Vagina (tissue), 2 donors: ENCODE measurements at regions not wholly inside any gene's neighbourhood (a gene's known extent, or its start where the extent isn't known, plus 50 kb on each side); places are given as distances from the start of the nearest gene placed in this dataset.

Experiments used
- POLR2A ChIP-seq, 2 donors: fragments of 450-650 bp; IDR thresholded peaks; one replicate each; pipeline ENCODE4 v1.6.1; 2017; ENCODE audit warnings: antibody characterized with exemption in 2 of 2, mild to moderate bottlenecking in 2 of 2, moderate library complexity in 2 of 2
- POLR2AphosphoS5 ChIP-seq, 2 donors: sonication (generic); formaldehyde crosslinking; IDR thresholded peaks; one replicate each; pipeline ENCODE4 v1.9.0; 2017; ENCODE audit warnings: antibody characterized with exemption in 2 of 2, mild to moderate bottlenecking in 2 of 2, low read depth in 1 of 2; ENCODE audit not compliant: insufficient read depth in 1 of 2
- TF ChIP-seq, protein P1 (sequence below), 3 experiments: fragments of 450-650 bp in 2 of 3; fragments of 200-600 bp in 1 of 3; sonication (generic) in 1 of 3; IDR thresholded peaks; one replicate each; pipeline ENCODE4 v1.5.1; 2017 to 2019; ENCODE audit warnings: antibody characterized with exemption in 3 of 3, mild to moderate bottlenecking in 2 of 3, moderate library complexity in 2 of 3

DNA sequence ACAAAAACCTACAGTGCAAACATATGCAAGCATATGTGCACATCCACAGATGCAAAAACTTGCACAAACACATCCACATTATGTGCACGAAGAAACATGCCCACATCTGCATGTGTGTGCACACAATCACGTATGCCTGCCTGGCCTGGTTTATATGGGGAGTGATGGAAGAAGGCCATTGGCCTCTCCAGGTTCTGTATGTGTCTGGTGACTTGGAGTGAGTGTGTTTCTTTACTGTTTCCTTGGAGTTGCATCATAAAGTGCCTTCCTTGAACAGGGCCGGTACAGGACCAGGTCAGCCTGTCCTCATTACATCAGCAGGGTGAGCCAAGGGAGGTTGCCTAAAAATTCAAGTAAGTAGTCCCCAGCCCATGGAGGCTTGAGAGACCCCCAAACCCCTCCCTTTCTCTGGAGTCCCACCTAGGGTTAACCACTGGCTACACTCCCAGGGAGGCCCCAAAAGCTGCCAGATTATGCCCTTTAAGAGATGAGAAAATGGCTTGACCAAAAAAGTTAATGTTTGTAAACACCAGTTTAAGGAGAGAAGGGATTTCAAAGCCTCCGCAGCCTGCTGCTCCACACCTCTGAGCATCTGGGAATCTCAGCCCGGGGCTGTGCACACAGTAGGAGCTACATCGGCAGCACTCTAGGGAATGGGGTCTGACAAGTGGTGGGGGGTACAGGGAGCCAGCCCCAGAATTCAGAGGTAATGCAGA is 140.8 kb downstream of the VEGFA start:
- TF ChIP-seq POLR2A (IDR thresholded peaks at IDR 0.05) = no peak
- TF ChIP-seq, protein P1, sequence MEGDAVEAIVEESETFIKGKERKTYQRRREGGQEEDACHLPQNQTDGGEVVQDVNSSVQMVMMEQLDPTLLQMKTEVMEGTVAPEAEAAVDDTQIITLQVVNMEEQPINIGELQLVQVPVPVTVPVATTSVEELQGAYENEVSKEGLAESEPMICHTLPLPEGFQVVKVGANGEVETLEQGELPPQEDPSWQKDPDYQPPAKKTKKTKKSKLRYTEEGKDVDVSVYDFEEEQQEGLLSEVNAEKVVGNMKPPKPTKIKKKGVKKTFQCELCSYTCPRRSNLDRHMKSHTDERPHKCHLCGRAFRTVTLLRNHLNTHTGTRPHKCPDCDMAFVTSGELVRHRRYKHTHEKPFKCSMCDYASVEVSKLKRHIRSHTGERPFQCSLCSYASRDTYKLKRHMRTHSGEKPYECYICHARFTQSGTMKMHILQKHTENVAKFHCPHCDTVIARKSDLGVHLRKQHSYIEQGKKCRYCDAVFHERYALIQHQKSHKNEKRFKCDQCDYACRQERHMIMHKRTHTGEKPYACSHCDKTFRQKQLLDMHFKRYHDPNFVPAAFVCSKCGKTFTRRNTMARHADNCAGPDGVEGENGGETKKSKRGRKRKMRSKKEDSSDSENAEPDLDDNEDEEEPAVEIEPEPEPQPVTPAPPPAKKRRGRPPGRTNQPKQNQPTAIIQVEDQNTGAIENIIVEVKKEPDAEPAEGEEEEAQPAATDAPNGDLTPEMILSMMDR (IDR thresholded peaks at IDR 0.05) = no peak
- peak in 1 of 2 donors; percentile 50 for TF ChIP-seq POLR2AphosphoS5 (IDR thresholded peaks at IDR 0.05; ENCODE audit: insufficient read depth in 1 of 2, low read depth in 1 of 2)
